HuH-7.5 (cell line): ENCODE measurements at regions not wholly inside any gene's neighbourhood (a gene's known extent, or its start where the extent isn't known, plus 50 kb on each side); places are given as distances from the start of the nearest gene placed in this dataset.
"Not testable (repeated sequence)": the region's sequence is repeated elsewhere in the genome, so short reads cannot be mapped to it uniquely, and the experiment has no call there.

Source experiments
- DNase-seq: peaks from one replicate; pipeline ENCODE4 v3.0.0; 2011; ENCODE audit warnings: low spot score

DNA sequence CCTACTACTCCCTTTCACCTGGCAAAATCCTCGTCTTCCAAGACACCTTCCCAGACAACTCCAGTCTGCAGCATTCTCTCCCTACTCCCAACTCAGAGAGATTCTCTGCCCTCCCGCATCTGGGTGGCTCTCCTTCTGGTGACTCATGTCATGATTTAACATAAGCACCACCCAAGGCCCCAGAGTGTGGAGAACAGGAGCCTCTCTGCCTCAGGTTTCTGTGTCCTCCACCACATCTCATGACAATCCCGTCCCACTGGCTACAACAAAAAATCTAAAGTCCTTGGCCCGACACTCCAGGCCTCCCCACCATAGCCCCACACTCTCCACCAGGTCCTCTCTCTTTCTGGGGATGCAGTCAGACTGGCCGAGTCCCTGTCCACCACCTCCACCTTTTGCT, 197.1 kb downstream of the BCL11A start:
- no peak for DNase-seq

DNA sequence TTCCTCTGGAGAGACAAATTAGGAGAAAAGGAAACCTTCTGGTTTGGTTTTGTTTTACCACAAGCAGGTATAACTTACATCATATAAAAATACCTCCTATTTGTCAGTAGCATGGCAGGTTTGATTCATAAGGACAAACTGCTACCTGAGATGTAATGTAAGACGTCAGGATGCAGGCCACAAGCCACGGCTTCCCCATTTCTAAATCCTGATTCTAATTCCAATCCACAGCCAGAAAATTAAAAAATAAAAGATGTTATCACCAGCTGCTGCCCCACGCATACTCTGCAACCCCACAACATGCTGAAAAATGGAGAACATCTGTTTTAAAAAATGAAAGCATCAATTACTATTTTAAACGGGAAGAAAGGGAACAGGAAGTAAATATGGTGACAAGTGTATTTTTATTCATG, 197.6 kb downstream of the BCL11A start:
- no peak for DNase-seq

DNA sequence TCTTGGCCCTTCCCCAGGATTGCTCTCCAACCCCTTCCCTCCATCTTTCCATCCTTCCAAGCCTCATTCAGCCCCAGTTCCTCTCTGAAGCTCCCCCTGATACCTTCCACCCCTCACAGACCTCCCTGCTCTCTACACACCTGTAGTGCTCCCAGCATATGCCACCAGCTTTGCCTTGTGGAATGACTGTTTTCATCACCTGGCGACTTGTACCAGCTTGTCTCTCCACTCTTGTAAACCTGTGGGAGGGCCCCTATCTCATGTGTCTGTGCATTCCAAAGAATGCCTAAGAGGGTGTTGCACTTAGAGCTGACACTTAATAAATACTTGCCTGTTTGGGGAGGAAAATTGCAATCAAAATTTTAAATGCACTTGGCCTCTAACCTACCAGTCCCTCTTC, 198.7 kb downstream of the BCL11A start:
- no peak for DNase-seq

DNA sequence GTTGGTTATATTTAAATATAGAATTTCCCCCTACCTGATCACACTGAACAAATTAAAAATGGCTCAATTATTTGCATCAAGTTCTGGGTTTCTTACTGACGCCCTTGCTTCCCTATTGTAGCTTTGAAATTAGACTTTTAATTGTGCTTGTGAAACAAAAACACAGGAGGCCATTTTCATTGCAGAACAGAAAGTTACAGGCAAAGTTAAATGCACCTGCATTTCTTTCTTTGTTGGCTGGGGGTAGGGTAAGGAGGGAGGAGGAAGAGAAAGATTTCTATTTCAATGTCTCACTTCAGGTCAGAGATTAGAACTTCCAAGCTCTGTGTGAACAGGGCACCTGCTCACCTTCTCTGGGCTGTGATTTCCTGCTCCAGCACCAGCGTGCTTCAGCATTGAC, 199.6 kb downstream of the BCL11A start:
- DNase-seq: no peak

DNA sequence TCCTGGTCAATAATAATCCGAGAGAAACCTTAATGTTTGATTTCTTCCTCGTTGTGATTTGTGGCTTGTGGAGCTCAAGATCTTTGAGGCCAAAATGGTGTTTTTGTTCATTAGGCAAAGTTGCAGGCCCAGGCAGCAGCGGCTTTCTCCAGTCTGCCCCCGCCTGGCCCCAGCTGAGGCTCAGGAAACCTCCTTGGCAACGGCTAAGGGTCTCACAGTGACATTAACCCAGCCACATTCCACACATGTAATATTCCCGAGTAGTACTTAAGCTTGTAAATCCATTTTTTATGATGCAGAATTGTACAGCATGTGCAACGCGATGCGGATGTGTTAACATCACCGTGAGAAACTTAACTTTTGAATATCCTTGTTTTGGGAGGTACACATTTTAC, 200.1 kb downstream of the BCL11A start:
- no peak for DNase-seq

DNA sequence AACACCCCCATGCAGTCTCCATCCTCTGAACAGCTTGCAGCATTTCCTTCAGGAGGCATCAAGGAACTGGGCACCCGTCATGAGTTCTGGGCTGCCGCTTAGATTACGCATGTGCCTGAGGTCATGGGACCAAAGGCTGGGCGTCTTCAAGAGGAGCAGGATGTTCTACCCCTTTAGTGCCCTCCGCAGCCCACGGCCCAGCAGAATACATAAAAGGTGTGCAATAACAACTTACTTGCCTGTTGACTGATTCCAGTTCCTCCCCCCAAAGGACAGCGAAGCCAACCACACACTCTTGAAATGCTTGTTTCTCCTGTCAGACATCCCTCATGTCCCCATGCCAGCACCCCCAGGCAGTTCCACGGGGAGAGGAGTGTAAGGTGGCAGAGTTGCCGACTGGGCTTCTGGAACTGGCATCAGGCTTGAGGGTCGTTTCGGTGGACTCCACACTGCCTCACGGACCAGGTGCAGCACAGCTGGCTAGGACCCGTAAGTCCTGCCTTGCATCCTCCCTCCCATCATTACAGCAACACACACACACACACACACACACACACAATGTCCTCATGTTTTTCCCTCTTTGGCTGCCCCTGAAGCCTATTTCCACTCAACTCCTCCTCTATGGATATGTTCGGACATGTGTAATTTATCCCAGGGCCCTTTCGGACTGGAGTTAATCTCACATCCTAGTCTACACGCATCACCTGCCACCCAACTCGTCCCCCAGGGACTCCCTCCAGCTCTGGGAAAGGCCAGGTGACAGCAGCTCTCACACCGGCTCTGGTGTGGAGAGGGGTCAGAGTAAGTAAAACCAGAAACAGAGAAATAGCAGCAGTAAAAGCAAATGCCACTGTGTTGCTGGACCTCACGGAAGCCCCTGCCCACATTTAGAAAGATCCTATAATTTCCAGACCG, 200.7 kb downstream of the BCL11A start:
- DNase-seq: no peak

DNA sequence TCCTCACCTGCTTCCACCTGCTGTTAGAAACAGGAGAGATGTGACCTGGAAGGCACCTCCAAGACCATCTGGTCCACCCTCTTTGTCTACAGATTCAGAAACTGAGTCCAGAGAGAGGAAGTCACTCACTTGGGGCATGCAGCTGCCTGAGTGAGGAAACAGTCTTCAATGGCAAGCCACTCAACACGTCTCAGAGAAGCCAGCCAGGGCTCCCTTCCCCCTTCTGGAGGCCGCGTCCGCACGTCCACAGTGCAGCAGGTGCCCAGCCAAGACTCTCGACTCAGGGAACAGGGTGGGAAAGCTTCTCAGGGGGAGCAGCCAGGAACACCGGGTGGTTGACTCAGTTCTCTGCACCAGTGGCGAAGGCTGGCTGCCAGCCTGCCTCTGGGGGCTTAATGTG, 201.7 kb downstream of the BCL11A start:
- no peak for DNase-seq

DNA sequence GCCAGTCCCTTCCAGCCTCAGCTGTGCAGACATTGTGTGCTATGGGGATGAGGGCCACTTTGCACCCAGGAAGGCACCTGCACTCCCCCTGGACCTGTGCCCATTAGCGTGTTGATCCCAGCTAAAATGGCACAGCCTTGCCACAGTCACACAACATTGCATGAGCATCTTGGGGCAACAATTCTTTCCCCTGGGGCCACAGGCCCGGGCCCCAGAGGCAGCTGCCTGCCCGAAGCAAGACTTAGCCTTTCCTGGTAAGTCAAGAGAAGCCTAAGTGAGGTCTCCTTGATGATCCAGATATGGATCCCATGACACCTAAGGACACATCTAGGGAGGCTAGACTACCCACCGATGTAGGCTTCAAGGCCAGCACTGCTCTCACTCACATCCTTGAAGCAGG, 202.1 kb downstream of the BCL11A start:
- no peak for DNase-seq

DNA sequence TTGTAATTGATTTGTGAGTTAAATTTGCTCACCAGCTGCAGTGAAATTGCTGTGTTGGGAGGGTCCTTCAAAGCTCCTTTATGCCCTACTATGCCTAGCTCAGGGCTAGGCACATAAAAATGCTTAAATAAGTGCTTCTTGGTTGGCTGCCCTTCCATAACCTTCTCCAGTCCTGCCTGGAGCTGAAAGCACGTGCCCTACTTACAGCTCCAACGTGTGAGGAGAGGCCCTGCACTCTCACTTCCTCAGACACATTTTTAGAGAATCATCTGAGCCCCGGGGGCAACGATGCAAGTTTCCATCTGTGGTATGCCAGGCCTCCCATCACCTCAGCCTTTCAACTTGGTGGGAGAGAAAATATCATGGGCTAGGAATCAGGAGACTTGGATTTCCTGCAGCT, 202.7 kb downstream of the BCL11A start:
- no peak for DNase-seq

DNA sequence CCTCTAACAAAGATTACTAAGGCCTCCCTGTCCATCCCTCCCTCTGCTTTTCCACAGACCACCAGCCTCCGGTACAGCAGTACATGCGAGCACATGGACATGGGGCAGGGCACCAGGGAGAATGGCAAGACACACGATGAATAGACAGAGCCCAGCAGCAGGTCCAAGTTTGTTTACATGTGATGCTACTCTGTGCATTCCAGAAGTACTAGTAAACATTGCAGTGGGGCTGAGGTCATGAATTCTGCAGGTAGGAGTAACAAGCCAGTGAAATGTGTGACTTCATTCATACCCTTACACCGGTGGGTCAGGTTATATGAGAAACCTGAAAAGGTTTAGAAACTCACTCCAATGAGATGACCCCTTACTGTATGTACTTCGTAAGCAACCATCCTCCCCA, 205.7 kb downstream of the BCL11A start:
- peak; percentile 22 for DNase-seq

DNA sequence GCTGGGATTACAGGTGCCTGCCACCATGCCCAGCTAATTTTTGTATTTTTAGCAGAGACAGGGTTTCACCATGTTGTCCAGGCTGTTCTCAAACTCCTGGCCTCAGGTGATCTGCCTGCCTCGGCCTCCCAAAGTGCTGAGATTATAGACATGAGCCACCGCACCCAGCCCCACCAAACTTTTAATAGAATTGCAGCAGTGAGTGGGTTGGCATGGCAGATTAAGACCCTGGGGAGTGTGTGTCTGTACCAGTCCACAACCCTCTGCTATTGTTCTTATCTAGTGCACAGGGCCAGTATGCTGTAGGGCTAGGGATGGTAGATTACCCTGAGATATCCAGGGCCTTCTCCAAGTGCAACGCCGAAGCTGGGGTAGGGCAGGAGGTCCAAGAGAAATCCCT, 211.0 kb downstream of the BCL11A start:
- not testable (repeated sequence) for DNase-seq

DNA sequence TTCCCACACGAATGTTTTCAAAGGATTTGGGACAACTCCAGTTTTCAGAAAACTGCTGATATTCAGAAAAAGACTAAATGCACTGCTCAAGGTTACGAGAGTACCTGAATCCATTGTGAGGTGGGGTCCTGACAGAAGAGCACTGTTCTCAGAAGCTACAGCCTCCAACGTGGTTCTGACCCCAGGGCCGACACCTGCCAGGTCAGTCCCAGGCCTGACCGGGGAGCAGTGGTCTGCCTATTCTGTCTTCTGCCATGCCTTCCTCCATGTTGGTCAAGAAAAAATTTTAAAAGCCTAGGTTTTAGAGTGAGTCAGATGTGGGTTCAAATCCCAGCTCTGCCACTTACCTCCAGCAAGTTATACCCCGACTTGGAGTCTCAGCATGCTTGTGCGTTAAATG, 212.3 kb downstream of the BCL11A start:
- DNase-seq: no peak

DNA sequence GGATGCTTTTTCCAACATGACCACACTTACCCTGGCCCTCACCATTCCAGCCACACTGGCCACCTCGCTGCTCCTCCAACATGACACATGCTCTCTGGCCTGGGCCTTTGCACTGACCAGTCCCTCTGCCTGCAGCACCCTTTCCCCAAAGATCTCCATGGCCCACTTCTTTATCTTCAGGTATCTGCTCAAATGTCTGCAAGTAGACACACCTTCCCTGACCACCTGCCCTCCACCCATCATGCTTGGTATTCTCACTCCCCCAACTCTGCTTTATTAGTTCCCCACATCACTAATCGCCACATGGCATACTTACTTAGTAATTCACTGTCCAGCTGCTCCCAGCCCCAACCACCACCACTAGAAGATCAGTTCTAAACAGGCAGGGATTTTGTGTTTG, 214.2 kb downstream of the BCL11A start:
- no peak for DNase-seq

DNA sequence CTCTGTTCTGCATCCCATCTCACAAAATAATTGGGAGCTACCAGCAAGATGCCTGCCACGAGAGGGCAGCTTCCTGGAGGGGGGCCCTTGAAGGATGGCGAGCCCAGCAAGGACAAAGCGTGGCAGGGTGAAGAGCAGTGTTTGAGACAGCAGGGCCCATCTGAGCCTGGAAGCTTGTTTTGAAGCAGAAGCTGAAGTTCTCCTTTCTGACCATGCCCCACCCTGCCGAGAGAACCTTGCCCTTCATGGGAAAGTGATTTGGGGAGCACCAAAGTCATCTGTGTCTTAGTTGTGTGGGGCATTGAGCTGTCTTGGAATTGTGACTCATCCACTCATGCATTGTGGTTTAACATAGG, 216.3 kb downstream of the BCL11A start:
- no peak for DNase-seq

DNA sequence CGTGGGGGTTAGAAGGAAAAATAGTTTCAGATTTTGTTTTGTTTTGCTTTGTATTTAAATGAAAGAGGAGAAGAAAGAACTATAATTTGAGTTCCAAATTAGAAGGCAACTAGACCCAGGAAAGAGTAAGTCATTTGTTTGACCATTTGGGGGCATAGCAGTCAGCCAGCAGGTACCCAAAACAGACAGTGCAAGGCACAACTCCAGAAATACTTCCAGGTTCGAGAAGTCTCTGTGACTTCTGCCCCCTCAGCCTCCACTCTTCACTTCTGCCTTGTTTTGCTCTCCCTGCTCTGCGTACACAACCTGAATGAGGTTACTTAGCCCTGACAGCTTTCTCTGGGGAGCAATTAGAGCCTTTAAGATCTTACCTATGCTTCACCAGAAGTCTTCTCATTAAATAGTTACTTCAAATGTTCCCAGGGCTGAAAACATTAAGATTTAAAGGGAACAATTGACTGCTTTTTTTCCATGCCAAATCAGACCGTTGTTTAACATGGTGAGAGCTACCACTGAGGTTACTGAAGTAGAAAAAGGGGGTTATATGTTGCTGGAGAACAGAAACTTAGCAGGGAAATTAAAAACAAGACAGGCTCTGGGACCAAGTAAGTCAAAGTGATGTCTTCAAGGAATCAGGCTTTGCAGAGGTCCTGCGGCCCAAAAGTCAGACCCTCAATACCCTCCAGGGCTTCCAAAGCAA, 216.9 kb downstream of the BCL11A start:
- DNase-seq: no peak

DNA sequence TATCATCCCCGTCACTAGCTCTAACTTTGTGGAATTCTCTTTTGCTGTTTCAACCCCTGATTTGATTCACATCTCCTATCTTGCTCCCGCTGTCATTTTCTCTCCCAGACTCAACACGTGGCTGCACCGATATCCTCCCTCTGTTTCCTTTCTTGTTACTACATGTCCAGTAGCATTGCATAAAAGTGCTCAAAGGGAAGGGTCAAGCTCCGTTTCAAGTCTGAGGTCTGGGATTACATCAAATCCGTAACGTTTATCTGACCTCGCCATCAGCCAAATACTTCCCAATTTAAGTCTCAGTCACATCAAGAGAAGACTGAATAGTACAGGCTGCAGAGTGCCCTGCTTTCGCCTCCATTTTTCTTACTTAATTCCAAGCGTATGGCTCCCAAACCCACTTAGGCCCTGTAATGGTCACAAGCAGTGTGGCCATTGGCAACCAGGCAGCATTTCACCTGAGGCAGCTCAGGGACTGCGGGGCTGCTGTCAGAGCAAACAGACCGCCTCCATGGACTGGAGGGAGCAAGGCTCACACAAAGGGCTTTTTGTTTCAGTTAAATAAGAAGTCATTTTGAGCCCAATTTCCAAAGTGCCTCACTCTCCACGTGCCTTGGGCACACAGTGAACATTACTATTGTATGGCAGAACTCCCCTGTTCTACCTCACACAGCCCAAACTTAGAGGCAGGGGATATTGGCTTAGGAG, 217.8 kb downstream of the BCL11A start:
- DNase-seq: peak; percentile 22

DNA sequence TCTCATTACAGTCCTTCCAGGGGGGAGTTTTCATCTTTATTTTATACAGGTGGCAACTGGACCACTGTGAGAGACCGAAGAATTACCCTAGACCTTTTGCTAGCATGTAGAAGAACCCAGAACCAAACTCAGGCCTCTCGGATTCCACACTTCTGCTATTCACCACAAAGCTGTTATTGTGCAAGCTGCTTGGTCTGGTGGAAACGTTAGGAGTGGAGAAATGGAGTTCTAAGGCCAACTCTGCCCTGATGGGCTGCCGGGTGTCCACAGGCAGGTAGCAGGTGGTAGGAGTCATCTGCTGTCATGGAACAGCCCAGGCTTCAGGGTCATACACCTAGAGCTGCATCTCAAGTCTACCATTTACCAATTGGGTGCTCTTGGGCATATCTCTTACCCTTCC, 218.8 kb downstream of the BCL11A start:
- DNase-seq: no peak

DNA sequence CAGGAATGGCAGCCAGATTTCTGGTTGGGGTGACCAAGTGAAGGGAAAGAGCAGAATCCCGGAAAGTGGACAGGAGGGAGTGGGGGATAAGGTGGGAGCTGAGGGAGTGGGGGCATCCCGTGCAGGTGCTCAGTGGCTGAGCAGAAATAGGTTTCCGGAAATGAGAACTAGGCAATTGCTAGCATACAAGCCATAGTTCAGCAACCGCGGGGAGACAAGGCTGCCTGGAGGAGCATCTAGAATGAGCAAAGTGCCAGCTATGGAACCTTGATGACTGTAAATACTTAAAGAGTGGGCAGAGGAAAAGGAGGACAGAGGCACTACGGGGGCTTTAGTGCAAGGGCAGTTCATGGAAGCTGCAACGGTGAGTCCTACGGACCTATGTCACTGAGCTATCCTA, 220.2 kb downstream of the BCL11A start:
- no peak for DNase-seq

DNA sequence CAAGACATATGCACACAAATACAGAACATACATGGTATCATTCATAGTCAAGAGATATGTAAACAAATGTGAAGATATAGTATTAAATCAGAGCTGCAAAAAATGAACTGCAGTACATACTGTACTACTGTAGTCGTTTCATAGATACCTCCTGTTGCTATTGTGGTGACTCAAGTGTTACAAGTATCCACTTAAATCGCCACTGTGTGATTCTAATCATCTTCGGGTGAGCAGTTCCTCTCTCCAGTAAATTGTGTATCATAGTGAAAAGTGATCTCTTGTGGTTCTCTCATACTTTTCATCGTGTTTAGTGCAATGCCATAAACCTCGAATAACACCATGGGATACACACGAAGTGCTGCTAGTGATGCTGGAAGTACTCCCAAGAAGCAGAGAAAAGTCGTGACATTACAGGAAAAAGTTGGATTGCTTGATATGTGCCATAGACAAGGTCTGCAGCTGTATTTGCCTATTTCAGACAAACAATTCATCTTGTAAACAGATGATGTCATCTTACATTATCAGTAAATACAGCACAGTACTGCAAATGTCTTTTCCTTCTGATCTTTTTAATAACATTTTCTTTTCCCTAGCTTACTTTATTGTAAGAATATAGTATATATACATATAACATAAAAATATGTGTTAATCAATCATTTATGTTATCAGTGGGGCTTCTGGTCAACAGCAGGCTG, 222.2 kb downstream of the BCL11A start:
- DNase-seq: no peak

DNA sequence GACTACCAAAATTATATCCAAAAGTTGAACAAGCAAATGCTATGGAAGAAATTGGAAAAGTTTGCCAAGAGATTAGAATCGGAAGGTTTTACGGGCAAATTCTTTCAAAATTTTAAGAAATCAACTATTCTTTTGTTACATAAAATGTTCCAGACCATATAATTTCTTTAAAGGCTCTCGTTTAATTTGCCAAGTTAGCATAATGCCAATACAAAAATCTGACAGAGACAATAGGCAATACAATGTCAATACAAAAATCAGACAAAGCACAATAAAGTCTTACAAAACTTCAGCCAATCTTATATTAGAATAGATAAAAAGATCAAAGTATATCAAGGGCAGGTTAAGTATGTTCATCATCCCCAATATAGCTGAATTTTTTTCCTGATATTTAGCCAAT, 224.2 kb downstream of the BCL11A start:
- DNase-seq: no peak

DNA sequence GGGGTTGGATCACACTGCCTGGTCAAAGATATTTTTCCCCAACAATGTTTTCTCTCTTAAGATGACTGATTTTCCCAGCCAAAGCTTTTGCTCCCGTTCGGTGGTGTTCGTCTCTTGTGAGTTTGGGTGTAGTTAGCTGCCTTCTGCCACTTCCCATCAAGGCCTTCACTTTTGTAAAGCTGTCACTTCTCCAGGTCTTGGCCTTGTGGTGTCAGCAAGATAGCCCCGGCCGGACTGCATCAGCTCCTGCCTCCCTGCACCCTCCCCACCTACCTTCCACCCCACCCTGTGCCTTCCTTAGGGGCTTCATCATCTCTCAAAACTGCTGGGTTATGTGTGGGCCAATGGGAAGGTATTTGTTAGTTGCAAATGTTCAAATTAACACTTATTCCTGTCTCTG, 228.9 kb downstream of the BCL11A start:
- DNase-seq: no peak

DNA sequence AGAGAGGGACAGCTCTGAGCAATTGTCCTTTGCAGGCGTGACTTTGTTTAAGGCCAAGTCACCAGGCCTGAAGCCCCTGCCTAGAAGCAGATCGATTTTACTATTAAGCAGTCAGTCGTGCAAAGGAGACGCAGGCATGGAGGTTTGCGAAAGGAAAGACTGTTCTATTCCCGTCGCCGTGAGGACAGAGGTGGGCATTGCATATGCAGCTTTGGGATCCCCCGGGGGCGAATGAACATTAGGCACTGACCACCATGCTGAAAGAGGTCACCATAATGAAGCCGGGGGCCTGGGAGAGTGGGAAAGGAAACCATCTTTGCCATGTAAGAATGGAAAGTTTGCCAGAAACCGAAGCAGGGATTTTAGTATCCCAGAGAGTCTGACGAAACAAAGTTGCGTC, 231.6 kb downstream of the BCL11A start:
- no peak for DNase-seq

DNA sequence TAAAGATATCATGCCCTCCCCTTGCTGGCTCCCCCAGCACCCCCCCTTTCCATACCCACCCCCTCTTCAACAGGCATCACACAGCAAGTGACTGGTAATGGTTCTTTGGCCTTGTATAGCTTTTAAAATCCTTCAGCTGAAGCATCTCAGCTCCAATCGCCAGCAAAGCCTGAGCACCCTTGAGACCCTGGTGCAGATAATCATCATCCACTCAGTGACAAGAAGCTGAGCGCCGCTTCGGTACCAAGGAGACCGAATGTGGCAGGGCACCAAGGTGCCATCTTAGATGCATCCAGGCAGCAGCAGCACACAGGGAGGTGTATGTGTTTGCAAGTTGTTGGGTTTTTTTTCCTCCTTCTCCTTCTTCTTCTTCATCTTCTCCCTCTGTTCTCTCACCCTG, 232.7 kb downstream of the BCL11A start:
- DNase-seq: no peak
